ENCODE measurements at regions not wholly inside any gene's neighbourhood (a gene's known extent, or its start where the extent isn't known, plus 50 kb on each side); places are given as distances from the start of the nearest gene placed in this dataset.
"Not testable (repeated sequence)": the region's sequence is repeated elsewhere in the genome, so short reads cannot be mapped to it uniquely, and the experiment has no call there.

DNA sequence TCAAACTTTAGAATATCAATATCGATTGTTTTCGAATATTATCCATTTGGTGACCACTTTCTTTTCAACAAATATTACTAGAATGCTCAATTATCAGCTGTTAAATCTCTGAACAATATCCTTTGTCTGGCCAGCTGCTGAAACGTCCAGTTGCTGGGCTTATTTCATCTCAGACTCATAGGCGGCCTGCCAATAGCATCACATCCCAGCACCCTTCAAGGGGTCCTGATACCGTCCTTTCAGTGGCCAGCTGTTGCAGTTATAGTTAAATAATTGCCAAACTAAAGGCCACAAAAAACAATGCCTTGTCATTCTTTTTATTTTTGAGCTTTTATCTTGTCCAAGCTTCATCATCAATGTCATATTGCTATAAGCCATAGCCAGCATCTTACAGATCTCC lies 1006.8 kb upstream of the MANEA start:
- Histone ChIP-seq H3K4me3 (ENCODE audit: low read length in 3 of 3) (no peak overlapping the region), H3K4me1 (ENCODE audit: control insufficient read depth in 2 of 3, insufficient read depth in 2 of 3, low read depth in 1 of 3, low read length in 3 of 3) (no peaks in the 10 kb centered on the region), H3K27me3 (ENCODE audit: control insufficient read depth, insufficient read depth, low read length) (no peaks in the 10 kb centered on the region), H3K9me3 (ENCODE audit: control insufficient read depth in 2 of 3, insufficient read depth in 1 of 3, low read length in 3 of 3) (no peaks in the 10 kb centered on the region), H3K27ac (ENCODE audit: low read depth in 2 of 2, low read length in 2 of 2) (no peak overlapping the region), H3K36me3 (ENCODE audit: control insufficient read depth in 2 of 3, insufficient read depth in 3 of 3, low read length in 3 of 3) (no peaks in the 10 kb centered on the region), H3K9ac (ENCODE audit: low read length in 3 of 3) (no peak overlapping the region)
- TF ChIP-seq, protein P1, sequence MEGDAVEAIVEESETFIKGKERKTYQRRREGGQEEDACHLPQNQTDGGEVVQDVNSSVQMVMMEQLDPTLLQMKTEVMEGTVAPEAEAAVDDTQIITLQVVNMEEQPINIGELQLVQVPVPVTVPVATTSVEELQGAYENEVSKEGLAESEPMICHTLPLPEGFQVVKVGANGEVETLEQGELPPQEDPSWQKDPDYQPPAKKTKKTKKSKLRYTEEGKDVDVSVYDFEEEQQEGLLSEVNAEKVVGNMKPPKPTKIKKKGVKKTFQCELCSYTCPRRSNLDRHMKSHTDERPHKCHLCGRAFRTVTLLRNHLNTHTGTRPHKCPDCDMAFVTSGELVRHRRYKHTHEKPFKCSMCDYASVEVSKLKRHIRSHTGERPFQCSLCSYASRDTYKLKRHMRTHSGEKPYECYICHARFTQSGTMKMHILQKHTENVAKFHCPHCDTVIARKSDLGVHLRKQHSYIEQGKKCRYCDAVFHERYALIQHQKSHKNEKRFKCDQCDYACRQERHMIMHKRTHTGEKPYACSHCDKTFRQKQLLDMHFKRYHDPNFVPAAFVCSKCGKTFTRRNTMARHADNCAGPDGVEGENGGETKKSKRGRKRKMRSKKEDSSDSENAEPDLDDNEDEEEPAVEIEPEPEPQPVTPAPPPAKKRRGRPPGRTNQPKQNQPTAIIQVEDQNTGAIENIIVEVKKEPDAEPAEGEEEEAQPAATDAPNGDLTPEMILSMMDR (IDR thresholded peaks at IDR 0.05; ENCODE audit: borderline replicate concordance, extremely low read depth, insufficient read depth): no peak
- FAIRE-seq: no peak
- intact Hi-C loops (cut with DNase I): no loop called here
- DNase-seq: no peak

DNA sequence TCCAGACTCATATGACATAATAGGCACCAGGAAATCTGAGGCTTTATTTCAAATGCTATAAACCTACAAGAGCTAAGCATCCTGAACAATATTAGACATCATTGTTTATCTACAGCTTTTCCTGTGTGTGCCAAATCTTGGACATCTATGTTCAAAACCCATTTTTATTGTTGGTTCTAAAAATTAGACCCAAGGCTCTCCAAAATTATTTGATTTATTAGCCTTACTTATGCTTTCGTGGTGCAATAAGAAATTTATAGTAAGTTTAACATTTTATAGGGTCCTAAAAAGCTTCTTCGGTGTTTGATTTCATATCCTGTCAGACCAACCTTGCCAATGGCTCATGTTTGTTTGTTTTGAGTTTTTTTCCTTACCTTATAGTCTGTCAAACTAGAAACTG lies 1014.5 kb upstream of the MANEA start:
- intact Hi-C loops (cut with DNase I): no loop called here
- Histone ChIP-seq H3K27me3 (ENCODE audit: control insufficient read depth, insufficient read depth, low read length) (no peaks in the 10 kb centered on the region), H3K27ac (ENCODE audit: low read depth in 2 of 2, low read length in 2 of 2) (no peak overlapping the region), H3K36me3 (ENCODE audit: control insufficient read depth in 2 of 3, insufficient read depth in 3 of 3, low read length in 3 of 3) (no peaks in the 10 kb centered on the region), H3K9ac (ENCODE audit: low read length in 3 of 3) (no peak overlapping the region), H3K9me3 (ENCODE audit: control insufficient read depth in 2 of 3, insufficient read depth in 1 of 3, low read length in 3 of 3) (no peaks in the 10 kb centered on the region), H3K4me3 (ENCODE audit: low read length in 3 of 3) (no peak overlapping the region), H3K4me1 (ENCODE audit: control insufficient read depth in 2 of 3, insufficient read depth in 2 of 3, low read depth in 1 of 3, low read length in 3 of 3) (no peaks in the 10 kb centered on the region)
- no peak for FAIRE-seq
- DNase-seq: no peak
- TF ChIP-seq, protein P1 (IDR thresholded peaks at IDR 0.05; ENCODE audit: borderline replicate concordance, extremely low read depth, insufficient read depth): no peak

DNA sequence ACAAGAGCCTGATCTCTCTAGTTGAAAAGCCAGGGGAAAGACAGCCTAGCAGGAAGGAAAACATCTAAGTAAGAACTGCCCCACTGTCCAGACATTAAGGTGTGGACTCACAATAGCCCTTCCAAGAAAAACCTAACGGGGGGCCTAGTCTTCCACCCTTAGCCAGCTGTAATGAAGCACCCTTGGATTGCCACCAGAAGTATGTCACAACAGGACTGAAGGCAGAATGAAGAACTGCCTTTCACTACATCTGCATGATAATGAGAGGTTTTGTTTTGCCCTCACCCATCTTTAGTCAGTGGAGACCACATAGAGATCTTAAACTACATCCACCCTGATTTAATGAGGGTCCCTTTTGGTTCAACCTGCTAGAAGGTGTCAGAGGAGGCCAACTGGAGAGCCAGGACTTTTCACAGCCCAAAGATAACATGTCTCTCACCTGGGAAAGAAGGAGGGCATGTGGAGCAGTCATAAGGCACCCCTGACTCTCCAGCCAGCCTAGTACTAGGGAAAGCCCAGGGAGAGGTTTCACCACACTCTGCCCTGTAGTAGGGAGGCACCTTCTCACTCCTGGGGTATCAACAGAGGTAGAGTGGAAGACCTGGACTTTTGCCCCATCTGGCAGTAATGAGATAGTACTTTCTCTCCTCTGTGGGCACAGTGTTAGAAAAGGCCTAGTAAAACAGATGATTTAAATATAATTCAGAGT lies 1017.4 kb upstream of the MANEA start:
- no peak for DNase-seq
- H3K4me1 ChIP-seq (ENCODE audit: control insufficient read depth in 2 of 3, insufficient read depth in 2 of 3, low read depth in 1 of 3, low read length in 3 of 3): no peaks in the 10 kb centered on the region
- FAIRE-seq: no peak
- TF ChIP-seq, protein P1 (IDR thresholded peaks at IDR 0.05; ENCODE audit: borderline replicate concordance, extremely low read depth, insufficient read depth): no peak
- no peaks in the 10 kb centered on the region for H3K9me3 ChIP-seq (ENCODE audit: control insufficient read depth in 2 of 3, insufficient read depth in 1 of 3, low read length in 3 of 3)
- intact Hi-C loops (cut with DNase I): no loop called here
- H3K36me3 ChIP-seq (ENCODE audit: control insufficient read depth in 2 of 3, insufficient read depth in 3 of 3, low read length in 3 of 3): no peaks in the 10 kb centered on the region
- no peak overlapping the region for H3K4me3 ChIP-seq (ENCODE audit: low read length in 3 of 3)
- no peak overlapping the region for H3K27ac ChIP-seq (ENCODE audit: low read depth in 2 of 2, low read length in 2 of 2)
- no peaks in the 10 kb centered on the region for H3K27me3 ChIP-seq (ENCODE audit: control insufficient read depth, insufficient read depth, low read length)
- H3K9ac ChIP-seq (ENCODE audit: low read length in 3 of 3): no peak overlapping the region

DNA sequence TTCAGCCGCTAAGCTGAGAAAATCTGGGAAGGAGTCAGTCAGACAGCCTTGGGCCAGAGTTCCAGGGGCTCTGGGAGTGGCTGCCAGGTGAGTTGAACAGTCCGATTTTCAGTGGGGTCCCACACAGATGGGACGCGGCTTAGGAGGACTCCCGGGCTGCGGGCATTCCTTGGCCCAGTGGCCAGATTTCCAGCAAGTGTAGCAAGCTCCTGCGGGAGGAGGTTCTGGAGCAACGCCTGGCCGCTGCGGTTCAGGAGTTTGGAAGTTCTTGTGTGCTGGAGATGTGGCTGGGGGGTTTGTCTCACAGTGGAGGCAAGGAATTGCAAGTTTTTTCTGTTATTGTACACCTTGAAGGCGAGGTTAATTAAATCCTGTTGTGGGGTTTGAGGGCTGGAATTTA lies 1020.1 kb upstream of the MANEA start:
- intact Hi-C loops (cut with DNase I); FAIRE-seq: not testable (repeated sequence)

More for the DNA sequence above, 1020.1 kb upstream of the MANEA start:
- not testable (repeated sequence) for H3K4me3 ChIP-seq (ENCODE audit: low read length in 3 of 3); H3K9me3 ChIP-seq (ENCODE audit: control insufficient read depth in 2 of 3, insufficient read depth in 1 of 3, low read length in 3 of 3); H3K27ac ChIP-seq (ENCODE audit: low read depth in 2 of 2, low read length in 2 of 2); DNase-seq; H3K4me1 ChIP-seq (ENCODE audit: control insufficient read depth in 2 of 3, insufficient read depth in 2 of 3, low read depth in 1 of 3, low read length in 3 of 3); H3K9ac ChIP-seq (ENCODE audit: low read length in 3 of 3); H3K27me3 ChIP-seq (ENCODE audit: control insufficient read depth, insufficient read depth, low read length); H3K36me3 ChIP-seq (ENCODE audit: control insufficient read depth in 2 of 3, insufficient read depth in 3 of 3, low read length in 3 of 3)

All from kidney (tissue), 13 donors.